SJCRH30 (cell line): ENCODE measurements at regions not wholly inside any gene's neighbourhood (a gene's known extent, or its start where the extent isn't known, plus 50 kb on each side); places are given as distances from the start of the nearest gene placed in this dataset.

Experiments used
- DNase-seq, 2 experiments: peaks; one replicate each; pipeline ENCODE4 v3.0.0-alpha.2; 2015 to 2020
- H3K27ac ChIP-seq: fragments of 250-450 bp; sonication (Bioruptor Pico); 2 replicates; pipeline ENCODE4 v1.5.1; 2020; ENCODE audit warnings: mild to moderate bottlenecking, moderate library complexity
- H3K27me3 ChIP-seq: fragments of 250-450 bp; sonication (Bioruptor Pico); 2 replicates; pipeline ENCODE4 v1.5.1; 2020; ENCODE audit warnings: mild to moderate bottlenecking, moderate library complexity
- H3K36me3 ChIP-seq: fragments of 250-450 bp; sonication (Bioruptor Pico); 2 replicates; pipeline ENCODE4 v1.5.1; 2020; ENCODE audit warnings: mild to moderate bottlenecking, moderate library complexity
- H3K4me1 ChIP-seq: fragments of 250-450 bp; sonication (Bioruptor Pico); 2 replicates; pipeline ENCODE4 v1.5.1; 2020; ENCODE audit warnings: mild to moderate bottlenecking, moderate library complexity
- H3K4me3 ChIP-seq: fragments of 250-450 bp; sonication (Bioruptor Pico); 2 replicates; pipeline ENCODE4 v1.5.1; 2020; ENCODE audit warnings: mild to moderate bottlenecking, moderate library complexity
- H3K9me3 ChIP-seq: fragments of 250-450 bp; sonication (Bioruptor Pico); replicated peaks from 2 replicates; pipeline ENCODE4 v1.5.1; 2020; ENCODE audit warnings: mild to moderate bottlenecking, moderate library complexity

DNA sequence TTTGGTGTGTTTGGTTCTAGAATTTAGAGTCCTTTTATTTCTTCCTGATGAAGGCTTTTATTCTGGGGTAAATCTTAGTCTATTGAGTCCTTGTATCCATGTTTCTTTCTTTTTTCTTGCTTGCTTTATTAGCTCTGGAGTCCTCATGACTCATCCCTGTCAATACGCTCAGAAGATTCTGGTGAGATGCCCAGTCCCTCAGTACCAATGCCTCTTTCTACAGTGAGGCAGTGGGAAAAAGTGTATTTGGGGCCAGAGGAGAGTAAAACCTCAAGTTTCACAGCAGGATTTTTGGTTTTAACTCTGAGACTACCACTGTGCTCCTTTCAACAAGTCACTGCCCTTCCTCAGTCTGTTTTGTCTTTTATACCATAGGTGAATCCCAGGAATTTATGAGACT, 368.0 kb downstream of the GBA3 start:
- Histone ChIP-seq H3K4me3 (no peak overlapping the region), H3K4me1 (no peaks in the 10 kb centered on the region), H3K9me3 (no peaks in the 10 kb centered on the region), H3K27me3 (no peaks in the 10 kb centered on the region), H3K27ac (no peak overlapping the region), H3K36me3 (no peaks in the 10 kb centered on the region)
- no peak for DNase-seq

GRCh38 chr4:23058165-23058776, 365.5 kb downstream of the GBA3 start:
- H3K27me3 ChIP-seq = no peaks in the 10 kb centered on the region
- H3K27ac ChIP-seq = no peak overlapping the region
- H3K4me1 ChIP-seq = no peaks in the 10 kb centered on the region
- H3K9me3 ChIP-seq = no peaks in the 10 kb centered on the region
- H3K36me3 ChIP-seq = no peaks in the 10 kb centered on the region
- no peak for DNase-seq
- no peak overlapping the region for H3K4me3 ChIP-seq

- H3K36me3 ChIP-seq = no peaks in the 10 kb centered on the region
- H3K4me1 ChIP-seq = no peaks in the 10 kb centered on the region
- DNase-seq = no peak
- no peak overlapping the region for H3K27ac ChIP-seq
- no peak overlapping the region for H3K4me3 ChIP-seq
- H3K27me3 ChIP-seq = no peaks in the 10 kb centered on the region; the same call in 1 of the 2 replicates
- no peaks in the 10 kb centered on the region for H3K9me3 ChIP-seq
These were observed 348.8 kb downstream of the GBA3 start for GRCh38 chr4:23041501-23041900.

- Histone ChIP-seq H3K4me1 (no peaks in the 10 kb centered on the region), H3K4me3 (no peak overlapping the region), H3K27ac (no peak overlapping the region), H3K27me3 (no peaks in the 10 kb centered on the region; the same call in 1 of the 2 replicates), H3K36me3 (no peaks in the 10 kb centered on the region), H3K9me3 (no peaks in the 10 kb centered on the region)
- no peak for DNase-seq
These were observed 347.8 kb downstream of the GBA3 start for GRCh38 chr4:23040539-23040938.

GRCh38 chr4:23039818-23040217, 347.1 kb downstream of the GBA3 start:
- H3K27me3 ChIP-seq = no peaks in the 10 kb centered on the region; the same call in 1 of the 2 replicates
- H3K9me3 ChIP-seq = no peaks in the 10 kb centered on the region
- H3K4me3 ChIP-seq = no peak overlapping the region
- no peaks in the 10 kb centered on the region for H3K36me3 ChIP-seq
- H3K27ac ChIP-seq = no peak overlapping the region
- DNase-seq = no peak
- no peaks in the 10 kb centered on the region for H3K4me1 ChIP-seq

DNA sequence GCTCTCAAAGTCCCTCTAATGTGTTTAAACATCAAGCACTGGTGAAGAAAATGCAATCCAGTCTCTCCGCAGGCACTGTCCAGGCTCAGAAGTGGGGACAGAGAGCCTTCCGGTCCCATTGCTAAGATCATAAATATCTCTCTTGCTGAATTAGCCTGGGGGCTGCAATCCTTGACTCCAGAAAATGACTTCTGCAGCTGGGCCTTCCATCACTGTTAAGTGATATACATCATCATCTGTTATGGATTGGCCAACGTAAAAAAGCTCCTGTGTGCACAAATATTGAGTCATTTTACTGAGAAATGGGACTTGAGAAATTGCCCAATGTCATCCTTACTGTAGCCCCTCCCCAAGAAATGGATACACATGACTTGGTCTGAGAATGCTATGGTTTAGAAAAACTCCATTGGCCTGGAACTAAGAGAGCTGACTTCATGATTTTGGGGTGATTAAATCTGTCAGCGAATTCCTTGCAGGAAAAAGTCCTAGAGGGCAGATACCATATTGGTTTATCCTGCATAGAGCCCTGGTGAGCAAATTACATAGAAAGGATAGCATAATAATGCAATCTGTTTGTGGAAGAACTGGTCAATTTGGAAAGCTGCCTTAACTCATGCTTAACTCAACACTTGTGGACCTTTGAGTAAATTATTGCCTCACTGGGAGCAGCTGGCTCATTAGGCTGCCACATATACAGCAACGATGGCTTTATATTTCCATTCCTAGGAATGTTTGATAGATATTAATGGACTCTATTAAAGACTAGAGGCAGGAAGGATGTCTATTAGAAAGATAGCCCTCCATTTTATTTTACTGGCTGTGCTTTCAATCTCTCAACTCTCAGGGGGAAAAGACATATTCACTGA, 346.1 kb downstream of the GBA3 start:
- Histone ChIP-seq H3K27ac (no peak overlapping the region), H3K4me3 (no peak overlapping the region), H3K36me3 (no peaks in the 10 kb centered on the region)

DNA sequence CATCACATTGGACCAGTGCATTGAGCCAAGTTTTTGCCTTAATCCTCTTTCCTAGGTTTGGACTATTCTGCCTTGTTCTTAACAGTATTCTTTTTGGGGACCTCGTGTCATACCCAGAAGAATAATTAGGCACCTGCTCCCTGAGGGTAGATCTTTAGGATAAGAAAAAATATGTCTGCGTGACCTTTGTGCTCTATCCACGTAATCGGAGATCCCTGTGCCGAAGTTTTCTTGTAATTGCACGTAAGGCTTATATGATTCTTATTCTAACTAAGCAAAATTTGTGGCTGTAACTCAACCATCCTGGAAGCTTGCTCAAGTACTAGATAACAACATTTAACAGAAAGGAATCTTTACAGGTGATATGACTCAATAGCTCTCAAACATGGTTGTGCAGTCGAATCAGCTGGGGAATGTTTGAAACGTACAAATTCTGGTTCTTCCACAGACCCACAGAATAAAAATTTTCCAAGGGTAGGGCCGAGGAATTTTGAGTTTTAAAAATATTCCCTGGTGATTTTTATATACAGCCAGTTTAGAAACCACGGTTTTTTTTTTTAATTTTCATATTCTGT, 344.3 kb downstream of the GBA3 start:
- DNase-seq = no peak
- Histone ChIP-seq H3K4me1 (no peaks in the 10 kb centered on the region), H3K27me3 (no peaks in the 10 kb centered on the region; the same call in 1 of the 2 replicates), H3K36me3 (no peaks in the 10 kb centered on the region), H3K4me3 (no peak overlapping the region), H3K27ac (no peak overlapping the region), H3K9me3 (no peaks in the 10 kb centered on the region)

More for the DNA sequence above, 346.1 kb downstream of the GBA3 start:
- H3K27me3 ChIP-seq = no peaks in the 10 kb centered on the region; the same call in 1 of the 2 replicates
- H3K4me1 ChIP-seq = no peaks in the 10 kb centered on the region
- no peak for DNase-seq
- H3K9me3 ChIP-seq = no peaks in the 10 kb centered on the region

DNA sequence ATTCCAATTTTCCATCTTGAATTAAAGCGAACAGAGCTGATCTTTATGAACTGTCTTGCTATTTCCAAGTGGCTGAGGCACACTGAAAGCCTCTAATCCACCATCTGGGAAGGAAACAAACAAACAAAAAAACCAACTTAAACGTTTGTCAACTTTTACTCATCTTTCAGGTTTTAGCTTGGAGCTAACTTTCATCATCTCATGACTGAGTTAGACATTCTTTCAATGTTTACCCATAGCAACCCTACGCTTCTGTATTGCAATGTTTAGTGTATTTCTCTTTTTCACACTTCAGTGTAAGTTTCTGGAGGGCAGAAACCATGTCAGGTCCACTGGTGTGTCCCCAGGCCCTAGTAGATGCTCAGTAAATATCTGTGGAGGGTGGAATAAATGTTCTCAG, 343.8 kb downstream of the GBA3 start:
- DNase-seq = no peak
- Histone ChIP-seq H3K4me3 (no peak overlapping the region), H3K36me3 (no peaks in the 10 kb centered on the region), H3K27ac (no peak overlapping the region), H3K4me1 (no peaks in the 10 kb centered on the region), H3K27me3 (no peaks in the 10 kb centered on the region; the same call in 1 of the 2 replicates), H3K9me3 (no peaks in the 10 kb centered on the region)

DNA sequence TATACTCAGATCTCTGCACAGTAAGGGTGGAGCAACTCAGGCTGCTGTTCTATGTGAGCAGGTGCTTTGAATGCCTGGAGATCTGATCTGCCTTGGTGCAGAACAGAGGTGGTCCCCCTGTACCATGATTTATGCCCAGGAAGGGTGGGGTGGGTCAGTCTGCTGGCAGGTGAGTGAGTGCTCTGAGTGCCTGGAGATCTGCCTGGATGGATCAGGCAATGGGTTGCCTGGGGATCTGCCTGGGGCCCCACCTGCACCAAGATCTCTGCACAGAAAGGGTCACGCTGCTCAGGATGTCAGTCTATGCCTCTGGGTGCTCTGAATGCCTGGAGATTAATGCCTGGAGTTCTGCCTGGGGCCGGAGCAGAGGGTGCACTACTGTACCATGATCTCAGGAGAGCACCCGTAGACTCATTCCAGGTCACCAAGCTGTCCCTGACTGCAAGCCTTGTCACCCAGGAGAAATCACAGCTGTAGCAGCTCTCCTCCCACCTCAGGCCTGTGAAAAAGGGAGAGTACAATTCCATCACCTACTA, 342.9 kb downstream of the GBA3 start:
- Histone ChIP-seq H3K27me3 (no peaks in the 10 kb centered on the region; the same call in 1 of the 2 replicates), H3K27ac (no peak overlapping the region), H3K36me3 (no peaks in the 10 kb centered on the region), H3K4me3 (no peak overlapping the region), H3K4me1 (no peaks in the 10 kb centered on the region), H3K9me3 (no peaks in the 10 kb centered on the region)
- no peak for DNase-seq

DNA sequence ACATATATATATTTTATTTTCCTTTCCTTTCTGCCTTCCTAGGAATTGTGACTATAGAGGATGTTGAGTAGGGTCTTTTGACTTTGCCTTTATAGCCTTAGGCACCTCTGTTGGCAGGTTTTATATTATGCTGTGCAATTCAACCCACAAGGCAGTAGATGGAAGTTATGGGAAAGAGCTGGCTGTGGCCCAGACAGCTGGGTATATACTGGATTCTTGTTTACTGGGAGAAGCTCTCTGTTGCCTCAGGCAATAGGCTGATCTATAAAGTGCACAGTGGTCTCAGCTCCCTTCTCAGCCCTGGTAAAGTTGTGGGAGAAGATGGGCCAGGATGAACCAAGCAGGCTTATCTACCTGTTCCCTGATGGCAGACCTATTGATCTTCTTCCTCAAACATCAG, 342.0 kb downstream of the GBA3 start:
- no peaks in the 10 kb centered on the region for H3K36me3 ChIP-seq
- no peak overlapping the region for H3K27ac ChIP-seq
- no peaks in the 10 kb centered on the region for H3K4me1 ChIP-seq
- H3K9me3 ChIP-seq = no peaks in the 10 kb centered on the region
- peak; percentile 6 to 30 for DNase-seq
- no peak overlapping the region for H3K4me3 ChIP-seq
- H3K27me3 ChIP-seq = no peaks in the 10 kb centered on the region; the same call in 1 of the 2 replicates

DNA sequence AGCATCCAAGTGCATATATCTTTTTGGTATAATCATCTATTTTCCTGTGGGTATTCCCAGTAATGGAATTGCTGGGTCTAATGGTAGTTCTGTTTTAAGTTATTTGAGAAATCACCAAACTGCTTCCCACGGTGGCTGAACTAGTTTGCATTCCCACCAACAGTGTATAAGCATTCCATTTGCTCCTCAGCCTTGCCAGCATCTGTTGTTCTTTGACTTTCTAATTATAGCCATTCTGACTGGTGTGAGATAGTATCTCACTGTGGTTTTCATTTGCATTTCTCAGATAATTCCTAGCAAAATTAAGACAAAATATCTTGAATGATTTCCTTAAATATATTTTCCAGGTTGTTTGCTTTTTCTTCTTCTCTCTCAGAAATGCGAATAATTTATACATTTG, 341.1 kb downstream of the GBA3 start:
- DNase-seq = peak in 1 of 2 experiments; percentile 5
- Histone ChIP-seq H3K27me3 (no peaks in the 10 kb centered on the region; the same call in 1 of the 2 replicates), H3K4me1 (no peaks in the 10 kb centered on the region), H3K27ac (no peak overlapping the region), H3K4me3 (no peak overlapping the region), H3K9me3 (no peaks in the 10 kb centered on the region), H3K36me3 (no peaks in the 10 kb centered on the region)

DNA sequence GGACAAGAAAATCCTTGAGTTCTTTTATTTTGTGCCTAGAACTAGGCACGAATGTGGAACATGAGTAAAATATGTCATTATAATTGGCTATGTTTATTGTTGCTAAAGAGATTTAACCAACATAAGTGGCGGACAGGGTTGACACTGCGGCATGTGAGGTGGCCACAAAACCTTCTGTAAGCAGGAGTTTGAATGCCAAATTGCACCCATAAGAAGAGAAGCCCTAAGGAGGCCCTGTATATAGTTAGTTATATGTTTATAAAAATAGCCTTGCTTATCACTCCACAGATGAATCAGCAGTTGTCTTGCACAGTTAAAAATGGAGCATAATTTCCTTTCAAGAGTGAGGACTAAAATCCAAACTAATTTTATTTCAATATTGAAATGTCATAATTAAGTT, 336.1 kb downstream of the GBA3 start:
- no peak overlapping the region for H3K27ac ChIP-seq
- H3K27me3 ChIP-seq = no peaks in the 10 kb centered on the region
- H3K9me3 ChIP-seq = no peaks in the 10 kb centered on the region
- H3K36me3 ChIP-seq = no peaks in the 10 kb centered on the region
- no peak for DNase-seq
- no peak overlapping the region for H3K4me3 ChIP-seq
- H3K4me1 ChIP-seq = no peaks in the 10 kb centered on the region

DNA sequence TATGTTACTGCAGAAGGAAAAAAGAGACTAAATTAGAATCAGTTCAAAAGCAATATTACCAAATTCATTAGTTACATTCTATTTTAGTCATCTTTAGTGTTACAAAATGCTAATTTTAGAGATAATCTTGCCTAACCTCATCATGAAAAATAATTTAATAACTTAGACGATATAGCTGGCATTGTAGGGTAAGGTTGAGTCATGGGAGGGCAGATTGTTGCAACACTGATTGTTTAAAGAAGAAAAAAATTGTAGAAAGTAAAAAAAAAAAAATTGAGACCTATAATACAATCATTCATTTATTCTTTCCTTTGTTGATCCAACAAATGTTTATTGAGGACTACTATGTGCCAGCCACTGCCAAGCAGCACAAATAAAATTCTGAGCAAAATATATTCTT, 330.9 kb downstream of the GBA3 start:
- no peaks in the 10 kb centered on the region for H3K27me3 ChIP-seq
- no peak for DNase-seq
- H3K9me3 ChIP-seq = no peaks in the 10 kb centered on the region
- H3K36me3 ChIP-seq = no peaks in the 10 kb centered on the region
- H3K4me3 ChIP-seq = no peak overlapping the region
- no peaks in the 10 kb centered on the region for H3K4me1 ChIP-seq
- no peak overlapping the region for H3K27ac ChIP-seq

DNA sequence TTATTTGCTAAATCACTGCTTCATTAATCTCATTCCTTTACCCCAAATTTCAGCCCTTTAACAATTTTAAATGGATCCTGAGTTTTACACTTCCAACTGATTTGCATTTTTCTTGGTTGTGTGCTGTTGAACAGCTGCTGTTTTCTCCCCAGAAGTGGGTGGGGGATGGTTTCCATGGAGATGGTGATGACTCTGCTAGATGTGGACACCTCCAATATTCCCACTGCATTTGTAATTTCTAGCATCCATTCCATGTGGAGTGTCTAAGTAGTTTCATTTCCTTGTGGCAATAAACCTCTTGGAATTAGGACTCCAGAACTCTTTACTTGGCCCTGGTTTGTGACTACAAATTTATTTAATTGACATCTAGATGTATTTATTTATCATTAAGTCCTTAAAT, 330.4 kb downstream of the GBA3 start:
- Histone ChIP-seq H3K4me1 (no peaks in the 10 kb centered on the region), H3K9me3 (no peaks in the 10 kb centered on the region), H3K36me3 (no peaks in the 10 kb centered on the region), H3K27ac (no peak overlapping the region), H3K27me3 (no peaks in the 10 kb centered on the region), H3K4me3 (no peak overlapping the region)
- DNase-seq = no peak

GRCh38 chr4:23022032-23022431, 329.3 kb downstream of the GBA3 start:
- DNase-seq = no peak

More at GRCh38 chr4:23022032-23022431, 329.3 kb downstream of the GBA3 start:
- no peak overlapping the region for H3K4me3 ChIP-seq
- no peaks in the 10 kb centered on the region for H3K4me1 ChIP-seq
- no peaks in the 10 kb centered on the region for H3K27me3 ChIP-seq
- no peaks in the 10 kb centered on the region for H3K36me3 ChIP-seq
- H3K9me3 ChIP-seq = no peaks in the 10 kb centered on the region
- no peak overlapping the region for H3K27ac ChIP-seq
